GM12878 (cell line): ENCODE measurements at regions not wholly inside any gene's neighbourhood (a gene's known extent, or its start where the extent isn't known, plus 50 kb on each side); places are given as distances from the start of the nearest gene placed in this dataset.

Experiments used
- ATAC-seq: fragments of 200-7000 bp; cut with Tn5 transposase; 3 replicates; pipeline ENCODE4 v1.9.1; 2020; ENCODE audit warnings: mild to moderate bottlenecking, moderate library complexity
- BruUV-seq: library from RNA; stranded (reverse); fragments of 400-500 nt; replicated peaks from 2 replicates; lab custom pipeline; 2021; lab: Mats Ljungman, UMichigan
- CTCF ChIA-PET: fragments of 300-600 bp; sonication (Branson Sonifier 250); formaldehyde crosslinking; extraction: SDS; loops from one replicate; lab custom pipeline; 2021; ENCODE audit warnings: inconsistent platforms; lab: Yijun Ruan, JAX
- POLR2A ChIA-PET: fragments of 350-600 bp; formaldehyde crosslinking; extraction: SDS; loops from one replicate; lab custom pipeline; 2021; ENCODE audit warnings: inconsistent platforms; lab: Charles Lee
- RAD21 ChIA-PET: fragments of 300-600 bp; sonication (Branson Sonifier 250); formaldehyde crosslinking; loops from one replicate; lab custom pipeline; 2023; ENCODE audit warnings: antibody characterized with exemption; ENCODE audit not compliant: unreplicated experiment; lab: Charles Lee
- SMC1A ChIA-PET: fragments of 300-600 bp; sonication (Branson Sonifier 250); formaldehyde crosslinking; loops from one replicate; lab custom pipeline; 2023; ENCODE audit not compliant: unreplicated experiment, uncharacterized antibody; lab: Charles Lee
- DNase-seq: peaks from one replicate; pipeline ENCODE4 v3.0.0-alpha.2; 2011; ENCODE audit warnings: low read depth, low spot score
- FAIRE-seq: peaks from 3 replicates; lab custom pipeline; 2011; peaks lifted over from hg19 to GRCh38; lab: Jason Lieb, UNC
- H2AFZ ChIP-seq: 2 replicates; pipeline ENCODE4 v1.6.0; 2011; ENCODE audit warnings: low read depth, low read length, control low read depth; ENCODE audit not compliant: control insufficient read depth
- H3K27ac ChIP-seq: 2 replicates; pipeline ENCODE4 v1.5.1; 2011; ENCODE audit warnings: control low read depth; ENCODE audit not compliant: control insufficient read depth, insufficient read depth
- H3K27me3 ChIP-seq, 2 experiments: replicated peaks in 1 of 2; 2 replicates each; pipeline versions ENCODE4 v1.6.0 to v1.6.1; 2011; ENCODE audit warnings: low read length in 1 of 2; ENCODE audit not compliant: control insufficient read depth in 2 of 2, insufficient read depth in 2 of 2
- H3K36me3 ChIP-seq, 2 experiments: 2 replicates each; pipeline ENCODE4 v1.5.1; 2011; ENCODE audit warnings: low read length in 1 of 2; ENCODE audit not compliant: control insufficient read depth in 2 of 2, insufficient read depth in 2 of 2
- H3K4me1 ChIP-seq: 2 replicates; pipeline ENCODE4 v1.6.1; 2011; ENCODE audit warnings: mild to moderate bottlenecking, low read length, moderate library complexity, mixed read lengths; ENCODE audit not compliant: control insufficient read depth, insufficient read depth
- H3K4me2 ChIP-seq: 2 replicates; pipeline ENCODE4 v1.6.0; 2011; ENCODE audit warnings: control low read depth; ENCODE audit not compliant: control insufficient read depth, insufficient read depth
- H3K4me3 ChIP-seq: fragments of 200-600 bp; sonication (generic); 2 replicates; pipeline ENCODE4 v1.5.1; 2016
- H3K79me2 ChIP-seq: 2 replicates; pipeline ENCODE4 v1.6.0; 2011; ENCODE audit warnings: low read length; ENCODE audit not compliant: control insufficient read depth, insufficient read depth
- H3K9ac ChIP-seq: 2 replicates; pipeline ENCODE4 v1.8.0; 2011; ENCODE audit warnings: low read length, control low read depth, mixed read lengths; ENCODE audit not compliant: control insufficient read depth, insufficient read depth
- H3K9me3 ChIP-seq: replicated peaks from 3 replicates; pipeline ENCODE4 v1.5.1; 2011; ENCODE audit warnings: mild to moderate bottlenecking, low read length; ENCODE audit not compliant: control insufficient read depth, insufficient read depth
- H4K20me1 ChIP-seq: 2 replicates; pipeline ENCODE4 v1.6.0; 2011; ENCODE audit not compliant: control insufficient read depth, insufficient read depth
- BACH1 ChIP-seq: fragments of 450-650 bp; IDR thresholded peaks from 2 replicates; pipeline ENCODE4 v1.6.1; 2017; ENCODE audit warnings: mild to moderate bottlenecking, borderline replicate concordance
- BRCA1 ChIP-seq: IDR thresholded peaks from 2 replicates; pipeline ENCODE4 v1.6.1; 2011; ENCODE audit warnings: low read depth, low read length, improper control_type of control experiment
- EZH2 ChIP-seq: IDR thresholded peaks from 2 replicates; pipeline ENCODE4 v1.6.1; 2012; ENCODE audit warnings: low read depth, mild to moderate bottlenecking, control low read depth, inconsistent platforms, low read length, borderline replicate concordance; ENCODE audit not compliant: control insufficient read depth
- MYC ChIP-seq: IDR thresholded peaks from 2 replicates; pipeline ENCODE4 v1.6.1; 2011; ENCODE audit warnings: mild to moderate bottlenecking, low read length, moderate library complexity, inconsistent platforms; ENCODE audit not compliant: insufficient read depth, insufficient replicate concordance, insufficient read length, severe bottlenecking
- NFIC ChIP-seq: IDR thresholded peaks from 2 replicates; pipeline ENCODE4 v1.6.1; 2012; ENCODE audit warnings: low read depth, mild to moderate bottlenecking, inconsistent platforms, low read length, moderate library complexity
- NFYB ChIP-seq: IDR thresholded peaks from 2 replicates; pipeline ENCODE4 v1.6.1; 2011; ENCODE audit warnings: low read depth, mild to moderate bottlenecking, low read length, improper control_type of control experiment, moderate library complexity; ENCODE audit not compliant: insufficient read depth
- RBBP5 ChIP-seq: fragments of 200-600 bp; sonication (generic); conservative IDR thresholded peaks from 2 replicates; pipeline ENCODE4 v1.6.1; 2016
- RELA ChIP-seq: fragments of 450-650 bp; IDR thresholded peaks from 2 replicates; pipeline ENCODE4 v1.8.0; 2014; ENCODE audit warnings: borderline replicate concordance; ENCODE audit not compliant: partially characterized antibody
- SMC3 ChIP-seq: IDR thresholded peaks from 2 replicates; pipeline ENCODE4 v1.6.1; 2011; ENCODE audit warnings: low read length, improper control_type of control experiment, borderline replicate concordance
- TARDBP ChIP-seq: IDR thresholded peaks from 2 replicates; pipeline ENCODE4 v1.6.1; 2016; ENCODE audit warnings: borderline replicate concordance
- WGBS: methylation state at CpG from one replicate; pipeline ENCODE4 v1.1.6; 2016; ENCODE audit warnings: low lambda C conversion rate; ENCODE audit not compliant: insufficient replicate concordance, insufficient coverage; ENCODE audit errors: missing lambda C conversion rate; 5-methylcytosine and 5-hydroxymethylcytosine counted together
- in situ Hi-C: fragments of 300-500 bp; cut with MboI; formaldehyde crosslinking; loops from 9 replicates; pipeline ENCODE4 v1.14.3; 2018; ENCODE audit warnings: mixed read lengths
- intact Hi-C: fragments of 100-400 bp; cut with micrococcal nuclease; formaldehyde crosslinking; loops from one replicate; pipeline ENCODE4 v1.14.2; 2022; ENCODE audit not compliant: unreplicated experiment
- TF ChIP-seq, protein P1 (sequence below): fragments of 450-650 bp; IDR thresholded peaks from 2 replicates; pipeline ENCODE4 v1.6.1; 2017; ENCODE audit warnings: mild to moderate bottlenecking, moderate library complexity
- TF ChIP-seq, protein P2 (sequence below): IDR thresholded peaks from 2 replicates; pipeline ENCODE4 v1.6.1; 2011; ENCODE audit warnings: low read depth, low read length, improper control_type of control experiment, borderline replicate concordance

DNA sequence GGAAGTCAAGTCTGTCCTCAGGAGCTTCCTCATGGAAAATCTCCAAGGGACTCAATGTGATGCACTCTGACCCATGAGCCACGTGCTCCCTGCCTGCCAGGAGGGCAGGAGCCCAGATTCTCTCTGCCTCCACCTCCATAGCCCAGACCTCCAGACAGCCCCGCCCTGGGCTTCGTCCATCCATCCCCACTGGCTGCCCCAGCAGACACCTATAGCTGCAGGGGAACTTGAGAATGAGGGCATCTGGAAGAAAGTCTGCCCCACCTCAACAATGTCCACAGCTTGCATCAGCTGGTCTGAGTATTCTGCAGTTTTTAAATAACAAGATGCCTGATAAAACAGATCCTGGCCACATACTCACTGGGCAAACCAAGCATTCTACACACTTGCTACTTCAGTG lies 418.8 kb upstream of the SMIM21 start:
- FAIRE-seq (no peak), DNase-seq (no peak), ATAC-seq (no peak)
- Histone ChIP-seq H3K27me3 (no peaks in the 10 kb centered on the region), H3K9me3 (no peaks in the 10 kb centered on the region), H3K36me3 (no peaks in the 10 kb centered on the region), H3K9ac (no peak overlapping the region), H4K20me1 (no peaks in the 10 kb centered on the region), H3K4me2 (no peak overlapping the region), H3K4me3 (no peak overlapping the region), H2AFZ (no peak overlapping the region), H3K79me2 (no peaks in the 10 kb centered on the region), H3K4me1 (no peaks in the 10 kb centered on the region), H3K27ac (no peak overlapping the region)
- intact Hi-C loops, result no loop called here
- BruUV-seq, result no TSS peak
- no peak for TF ChIP-seq EZH2
- no peak for TF ChIP-seq SMC3
- POLR2A ChIA-PET, result no interaction called here
- CTCF ChIA-PET, result no interaction called here
- WGBS, result 0% methylated on average over 3 of the region's 3 CpGs
- SMC1A ChIA-PET, result no interaction called here
- RAD21 ChIA-PET, result no interaction called here
- in situ Hi-C loops, result no loop called here

DNA sequence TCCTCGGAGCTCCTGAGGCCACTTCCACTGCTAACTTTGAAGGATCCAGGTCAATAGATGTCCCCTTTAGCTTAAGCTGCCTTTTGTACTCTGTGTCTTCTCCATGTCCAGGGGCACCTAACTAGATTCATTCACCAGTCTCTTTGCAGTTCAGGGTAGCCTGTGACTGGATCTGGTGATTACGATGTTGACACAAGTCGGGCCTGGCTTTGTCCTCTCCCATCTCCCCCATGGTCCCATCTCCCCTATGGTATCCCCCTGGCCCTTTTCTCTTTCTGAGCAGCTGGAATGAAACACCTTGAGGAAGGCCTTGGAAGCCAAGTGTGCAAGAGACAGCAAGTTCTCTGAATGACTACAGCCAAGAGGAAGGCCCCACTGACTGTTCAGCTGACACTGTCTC lies 417.9 kb upstream of the SMIM21 start:
- no peak for DNase-seq
- ChIA-PET RAD21 (no interaction called here), CTCF (interaction anchor here (0.5 kb wide), 1 partner anchor 8 kb away, joined by 3 read pairs; no protein-coding TSS in a partner anchor), SMC1A (no interaction called here), POLR2A (no interaction called here)
- Histone ChIP-seq H3K27me3 (no peaks in the 10 kb centered on the region), H3K79me2 (no peaks in the 10 kb centered on the region), H2AFZ (no peak overlapping the region), H3K27ac (no peak overlapping the region), H3K9ac (no peak overlapping the region), H4K20me1 (no peaks in the 10 kb centered on the region), H3K4me1 (no peaks in the 10 kb centered on the region), H3K4me3 (no peak overlapping the region), H3K36me3 (no peaks in the 10 kb centered on the region), H3K4me2 (no peak overlapping the region), H3K9me3 (no peaks in the 10 kb centered on the region)
- intact Hi-C loops, result no loop called here
- WGBS, result 11% methylated on average over 3 of the region's 3 CpGs
- TF ChIP-seq MYC, result no peak
- TF ChIP-seq NFIC, result no peak
- no peak for TF ChIP-seq RBBP5
- TF ChIP-seq RELA, result no peak
- no peak for TF ChIP-seq TARDBP
- TF ChIP-seq BRCA1, result no peak
- no peak for TF ChIP-seq NFYB
- no peak for TF ChIP-seq BACH1
- TF ChIP-seq, protein P1, sequence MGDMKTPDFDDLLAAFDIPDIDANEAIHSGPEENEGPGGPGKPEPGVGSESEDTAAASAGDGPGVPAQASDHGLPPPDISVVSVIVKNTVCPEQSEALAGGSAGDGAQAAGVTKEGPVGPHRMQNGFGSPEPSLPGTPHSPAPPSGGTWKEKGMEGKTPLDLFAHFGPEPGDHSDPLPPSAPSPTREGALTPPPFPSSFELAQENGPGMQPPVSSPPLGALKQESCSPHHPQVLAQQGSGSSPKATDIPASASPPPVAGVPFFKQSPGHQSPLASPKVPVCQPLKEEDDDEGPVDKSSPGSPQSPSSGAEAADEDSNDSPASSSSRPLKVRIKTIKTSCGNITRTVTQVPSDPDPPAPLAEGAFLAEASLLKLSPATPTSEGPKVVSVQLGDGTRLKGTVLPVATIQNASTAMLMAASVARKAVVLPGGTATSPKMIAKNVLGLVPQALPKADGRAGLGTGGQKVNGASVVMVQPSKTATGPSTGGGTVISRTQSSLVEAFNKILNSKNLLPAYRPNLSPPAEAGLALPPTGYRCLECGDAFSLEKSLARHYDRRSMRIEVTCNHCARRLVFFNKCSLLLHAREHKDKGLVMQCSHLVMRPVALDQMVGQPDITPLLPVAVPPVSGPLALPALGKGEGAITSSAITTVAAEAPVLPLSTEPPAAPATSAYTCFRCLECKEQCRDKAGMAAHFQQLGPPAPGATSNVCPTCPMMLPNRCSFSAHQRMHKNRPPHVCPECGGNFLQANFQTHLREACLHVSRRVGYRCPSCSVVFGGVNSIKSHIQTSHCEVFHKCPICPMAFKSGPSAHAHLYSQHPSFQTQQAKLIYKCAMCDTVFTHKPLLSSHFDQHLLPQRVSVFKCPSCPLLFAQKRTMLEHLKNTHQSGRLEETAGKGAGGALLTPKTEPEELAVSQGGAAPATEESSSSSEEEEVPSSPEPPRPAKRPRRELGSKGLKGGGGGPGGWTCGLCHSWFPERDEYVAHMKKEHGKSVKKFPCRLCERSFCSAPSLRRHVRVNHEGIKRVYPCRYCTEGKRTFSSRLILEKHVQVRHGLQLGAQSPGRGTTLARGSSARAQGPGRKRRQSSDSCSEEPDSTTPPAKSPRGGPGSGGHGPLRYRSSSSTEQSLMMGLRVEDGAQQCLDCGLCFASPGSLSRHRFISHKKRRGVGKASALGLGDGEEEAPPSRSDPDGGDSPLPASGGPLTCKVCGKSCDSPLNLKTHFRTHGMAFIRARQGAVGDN, result no peak
- TF ChIP-seq, protein P2, sequence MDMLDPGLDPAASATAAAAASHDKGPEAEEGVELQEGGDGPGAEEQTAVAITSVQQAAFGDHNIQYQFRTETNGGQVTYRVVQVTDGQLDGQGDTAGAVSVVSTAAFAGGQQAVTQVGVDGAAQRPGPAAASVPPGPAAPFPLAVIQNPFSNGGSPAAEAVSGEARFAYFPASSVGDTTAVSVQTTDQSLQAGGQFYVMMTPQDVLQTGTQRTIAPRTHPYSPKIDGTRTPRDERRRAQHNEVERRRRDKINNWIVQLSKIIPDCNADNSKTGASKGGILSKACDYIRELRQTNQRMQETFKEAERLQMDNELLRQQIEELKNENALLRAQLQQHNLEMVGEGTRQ, result no peak
- in situ Hi-C loops, result no loop called here
- no peak for ATAC-seq
- no peak for FAIRE-seq
- no TSS peak for BruUV-seq
